ENCODE measurements at regions not wholly inside any gene's neighbourhood (a gene's known extent, or its start where the extent isn't known, plus 50 kb on each side); places are given as distances from the start of the nearest gene placed in this dataset.

DNA sequence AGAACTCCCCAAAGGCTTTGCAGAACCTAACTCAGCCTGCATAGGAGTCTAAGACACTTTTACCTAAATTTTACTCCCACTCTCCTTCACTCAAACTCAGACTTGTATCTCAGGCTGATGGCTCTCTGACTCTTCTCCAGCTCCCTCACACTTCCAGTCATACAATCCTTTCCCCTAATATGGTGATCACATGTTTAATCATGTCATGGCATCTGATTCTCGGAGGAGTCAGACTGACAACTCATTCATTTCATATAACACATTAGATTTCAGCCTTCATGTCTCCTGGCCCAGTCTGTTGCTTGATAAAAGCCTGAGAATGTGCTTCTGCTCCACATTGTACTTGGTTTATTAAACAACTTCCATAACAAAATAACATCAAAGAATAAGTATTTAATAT, 1503.9 kb upstream of the TENM4 start:
- no peak for TF ChIP-seq RAD21 (IDR thresholded peaks at IDR 0.05; ENCODE audit: low read depth)
- TF ChIP-seq TEAD4 (IDR thresholded peaks at IDR 0.05), result no peak
- TF ChIP-seq, protein P1, sequence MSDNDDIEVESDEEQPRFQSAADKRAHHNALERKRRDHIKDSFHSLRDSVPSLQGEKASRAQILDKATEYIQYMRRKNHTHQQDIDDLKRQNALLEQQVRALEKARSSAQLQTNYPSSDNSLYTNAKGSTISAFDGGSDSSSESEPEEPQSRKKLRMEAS (IDR thresholded peaks at IDR 0.05), result no peak
- TF ChIP-seq ZBTB7A (IDR thresholded peaks at IDR 0.05; ENCODE audit: low read depth), result no peak
- TF ChIP-seq, protein P2, sequence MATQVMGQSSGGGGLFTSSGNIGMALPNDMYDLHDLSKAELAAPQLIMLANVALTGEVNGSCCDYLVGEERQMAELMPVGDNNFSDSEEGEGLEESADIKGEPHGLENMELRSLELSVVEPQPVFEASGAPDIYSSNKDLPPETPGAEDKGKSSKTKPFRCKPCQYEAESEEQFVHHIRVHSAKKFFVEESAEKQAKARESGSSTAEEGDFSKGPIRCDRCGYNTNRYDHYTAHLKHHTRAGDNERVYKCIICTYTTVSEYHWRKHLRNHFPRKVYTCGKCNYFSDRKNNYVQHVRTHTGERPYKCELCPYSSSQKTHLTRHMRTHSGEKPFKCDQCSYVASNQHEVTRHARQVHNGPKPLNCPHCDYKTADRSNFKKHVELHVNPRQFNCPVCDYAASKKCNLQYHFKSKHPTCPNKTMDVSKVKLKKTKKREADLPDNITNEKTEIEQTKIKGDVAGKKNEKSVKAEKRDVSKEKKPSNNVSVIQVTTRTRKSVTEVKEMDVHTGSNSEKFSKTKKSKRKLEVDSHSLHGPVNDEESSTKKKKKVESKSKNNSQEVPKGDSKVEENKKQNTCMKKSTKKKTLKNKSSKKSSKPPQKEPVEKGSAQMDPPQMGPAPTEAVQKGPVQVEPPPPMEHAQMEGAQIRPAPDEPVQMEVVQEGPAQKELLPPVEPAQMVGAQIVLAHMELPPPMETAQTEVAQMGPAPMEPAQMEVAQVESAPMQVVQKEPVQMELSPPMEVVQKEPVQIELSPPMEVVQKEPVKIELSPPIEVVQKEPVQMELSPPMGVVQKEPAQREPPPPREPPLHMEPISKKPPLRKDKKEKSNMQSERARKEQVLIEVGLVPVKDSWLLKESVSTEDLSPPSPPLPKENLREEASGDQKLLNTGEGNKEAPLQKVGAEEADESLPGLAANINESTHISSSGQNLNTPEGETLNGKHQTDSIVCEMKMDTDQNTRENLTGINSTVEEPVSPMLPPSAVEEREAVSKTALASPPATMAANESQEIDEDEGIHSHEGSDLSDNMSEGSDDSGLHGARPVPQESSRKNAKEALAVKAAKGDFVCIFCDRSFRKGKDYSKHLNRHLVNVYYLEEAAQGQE (IDR thresholded peaks at IDR 0.05; ENCODE audit: low read depth), result no peak
- no peak for TF ChIP-seq TAF1 (IDR thresholded peaks at IDR 0.05; ENCODE audit: low read depth)
- no peak for TF ChIP-seq FOXM1 (IDR thresholded peaks at IDR 0.05; ENCODE audit: borderline replicate concordance, low read depth)
- no peak for TF ChIP-seq CREB1 (IDR thresholded peaks at IDR 0.05; ENCODE audit: low read depth)
- no peak for TF ChIP-seq YY1 (IDR thresholded peaks at IDR 0.05; ENCODE audit: low read depth)
- TF ChIP-seq TCF12 (IDR thresholded peaks at IDR 0.05; ENCODE audit: low read depth), result no peak
- TF ChIP-seq EP300 (IDR thresholded peaks at IDR 0.05; ENCODE audit: borderline replicate concordance), result no peak

Data from Ishikawa (cell line).